GM18909 (cell line): ENCODE measurements at regions not wholly inside any gene's neighbourhood (a gene's known extent, or its start where the extent isn't known, plus 50 kb on each side); places are given as distances from the start of the nearest gene placed in this dataset.
"Not testable (repeated sequence)": the region's sequence is repeated elsewhere in the genome, so short reads cannot be mapped to it uniquely, and the experiment has no call there.

Experiments
- ATAC-seq: cut with Tn5 transposase; IDR thresholded peaks from one replicate; pipeline ENCODE4 v1.9.1; 2021; ENCODE audit warnings: mild to moderate bottlenecking; ENCODE audit not compliant: unreplicated experiment, poor library complexity

- ATAC-seq: not testable (repeated sequence)
Observed at GRCh38 chr9:75273055-75273454, 184.7 kb downstream of the OSTF1 start.

- no peak for ATAC-seq
Observed at GRCh38 chr9:75274781-75275180, 186.5 kb downstream of the OSTF1 start.

GRCh38 chr9:75282047-75282446 lies 193.7 kb downstream of the OSTF1 start:
- ATAC-seq: no peak

- ATAC-seq: no peak
Observed at GRCh38 chr9:75289332-75289731, 201.0 kb downstream of the OSTF1 start.

GRCh38 chr9:75299324-75299723 lies 211.0 kb downstream of the OSTF1 start:
- no peak for ATAC-seq

GRCh38 chr9:75333624-75334023 lies 245.3 kb downstream of the OSTF1 start:
- no peak for ATAC-seq

- no peak for ATAC-seq
Observed at GRCh38 chr9:75358846-75359245, 270.5 kb downstream of the OSTF1 start.

GRCh38 chr9:75359638-75360037 lies 271.3 kb downstream of the OSTF1 start:
- no peak for ATAC-seq

GRCh38 chr9:75360252-75360651 lies 271.9 kb downstream of the OSTF1 start:
- no peak for ATAC-seq

GRCh38 chr9:75362446-75362845 lies 274.1 kb downstream of the OSTF1 start:
- ATAC-seq: not testable (repeated sequence)

- ATAC-seq: no peak
Observed at GRCh38 chr9:75365196-75365595, 276.9 kb downstream of the OSTF1 start.

GRCh38 chr9:75369989-75370388 lies 281.7 kb downstream of the OSTF1 start:
- ATAC-seq: no peak

- no peak for ATAC-seq
Observed at GRCh38 chr9:75372499-75373268, 284.4 kb downstream of the OSTF1 start.

- no peak for ATAC-seq
Observed at GRCh38 chr9:75376680-75377254, 288.5 kb downstream of the OSTF1 start.

- no peak for ATAC-seq
Observed at GRCh38 chr9:75378036-75378435, 289.7 kb downstream of the OSTF1 start.

- no peak for ATAC-seq
Observed at GRCh38 chr9:75378926-75379325, 290.6 kb downstream of the OSTF1 start.

- ATAC-seq: no peak
Observed at GRCh38 chr9:75382126-75382525, 293.8 kb downstream of the OSTF1 start.

GRCh38 chr9:75383420-75384034 lies 295.2 kb downstream of the OSTF1 start:
- ATAC-seq: not testable (repeated sequence)

- no peak for ATAC-seq
Observed at GRCh38 chr9:75385236-75385635, 296.9 kb downstream of the OSTF1 start.

- no peak for ATAC-seq
Observed at GRCh38 chr9:75389101-75389500, 300.8 kb downstream of the OSTF1 start.

- ATAC-seq: no peak
Observed at GRCh38 chr9:75390951-75391350, 302.6 kb downstream of the OSTF1 start.

GRCh38 chr9:75391497-75391896 lies 303.2 kb downstream of the OSTF1 start:
- no peak for ATAC-seq
